Right lobe of liver (tissue), 4 donors: ENCODE measurements at regions not wholly inside any gene's neighbourhood (a gene's known extent, or its start where the extent isn't known, plus 50 kb on each side); places are given as distances from the start of the nearest gene placed in this dataset.

Experiments
- CTCF ChIP-seq, 4 donors: fragments of 200-600 bp in 3 of 4; fragments of 450-650 bp in 1 of 4; IDR thresholded peaks; one replicate each; pipeline versions ENCODE4 v1.5.1 to v1.8.0; 2016 to 2022; ENCODE audit warnings: antibody characterized with exemption in 4 of 4, mild to moderate bottlenecking in 2 of 4
- POLR2A ChIP-seq: fragments of 450-650 bp; IDR thresholded peaks from one replicate; pipeline ENCODE4 v1.6.1; 2017; ENCODE audit warnings: antibody characterized with exemption, mild to moderate bottlenecking
- donor health status: DM: no; HTN: no; CAD: no.
- donor health status: DM: no; HTN: no; CAD: no.
- donor health status: DM: no; HTN: yes; CAD: no.

DNA sequence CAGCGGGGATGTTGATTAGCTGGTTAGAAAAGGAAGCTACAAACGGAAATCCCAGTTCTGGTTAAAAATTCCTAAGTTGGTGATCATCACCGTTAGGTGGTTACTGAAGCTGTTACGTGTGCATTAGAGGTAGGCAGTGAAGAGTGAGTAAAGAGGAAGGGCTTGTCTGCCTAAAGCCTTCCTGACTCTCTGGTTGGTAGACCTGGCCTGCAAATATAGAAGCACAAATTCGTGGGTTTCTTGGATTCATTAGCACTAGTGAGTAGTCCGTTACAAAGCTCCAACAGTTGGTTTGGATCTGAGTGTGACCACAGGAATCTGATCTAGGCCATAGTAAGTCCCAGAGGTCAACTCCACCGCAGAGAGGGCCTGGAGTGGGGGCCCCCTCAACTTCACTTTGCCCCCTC lies 174.0 kb upstream of the TP63 start:
- TF ChIP-seq CTCF (IDR thresholded peaks at IDR 0.05) (no peak), POLR2A (no peak)
